Esophagus (tissue), 2 donors: ENCODE measurements at regions not wholly inside any gene's neighbourhood (a gene's known extent, or its start where the extent isn't known, plus 50 kb on each side); places are given as distances from the start of the nearest gene placed in this dataset.

Source experiments
- H3K27ac ChIP-seq, 2 donors: one replicate each; pipeline ENCODE4 v1.5.1; 2013; ENCODE audit warnings: low read depth in 2 of 2, mild to moderate bottlenecking in 2 of 2, inconsistent platforms in 1 of 2, low read length in 1 of 2, moderate library complexity in 1 of 2
- H3K27me3 ChIP-seq, 2 donors: one replicate each; pipeline ENCODE4 v1.6.1; 2013; ENCODE audit warnings: low read length in 2 of 2, control low read depth in 1 of 2, mild to moderate bottlenecking in 1 of 2; ENCODE audit not compliant: insufficient read depth in 2 of 2, control insufficient read depth in 1 of 2
- H3K36me3 ChIP-seq, 2 donors: one replicate each; pipeline ENCODE4 v1.6.1; 2013; ENCODE audit warnings: low read length in 1 of 2; ENCODE audit not compliant: control insufficient read depth in 2 of 2, insufficient read depth in 2 of 2
- H3K4me1 ChIP-seq, 2 donors: one replicate each; pipeline ENCODE4 v1.6.1; 2013; ENCODE audit warnings: low read length in 1 of 2; ENCODE audit not compliant: control insufficient read depth in 2 of 2, insufficient read depth in 2 of 2
- H3K4me3 ChIP-seq, 2 donors: one replicate each; pipeline ENCODE4 v1.5.1; 2013; ENCODE audit warnings: low read length in 2 of 2, mild to moderate bottlenecking in 2 of 2, low read depth in 1 of 2, moderate library complexity in 1 of 2
- H3K9me3 ChIP-seq, 2 donors: one replicate each; pipeline ENCODE4 v1.6.1; 2013; ENCODE audit warnings: mild to moderate bottlenecking in 2 of 2, low read depth in 1 of 2, low read length in 1 of 2, moderate library complexity in 1 of 2; ENCODE audit not compliant: control insufficient read depth in 2 of 2, insufficient read depth in 1 of 2
- WGBS, 2 donors: extraction: QIAGEN DNeasy Blood & Tissue Kit; methylation state at CpG; one replicate each; pipeline ENCODE4 v1.1.7; 2013; 5-methylcytosine and 5-hydroxymethylcytosine counted together
- donor health status: healthy with polysubstance abuse.
- donor health status: Bipolar disorder and iron deficiency.

DNA sequence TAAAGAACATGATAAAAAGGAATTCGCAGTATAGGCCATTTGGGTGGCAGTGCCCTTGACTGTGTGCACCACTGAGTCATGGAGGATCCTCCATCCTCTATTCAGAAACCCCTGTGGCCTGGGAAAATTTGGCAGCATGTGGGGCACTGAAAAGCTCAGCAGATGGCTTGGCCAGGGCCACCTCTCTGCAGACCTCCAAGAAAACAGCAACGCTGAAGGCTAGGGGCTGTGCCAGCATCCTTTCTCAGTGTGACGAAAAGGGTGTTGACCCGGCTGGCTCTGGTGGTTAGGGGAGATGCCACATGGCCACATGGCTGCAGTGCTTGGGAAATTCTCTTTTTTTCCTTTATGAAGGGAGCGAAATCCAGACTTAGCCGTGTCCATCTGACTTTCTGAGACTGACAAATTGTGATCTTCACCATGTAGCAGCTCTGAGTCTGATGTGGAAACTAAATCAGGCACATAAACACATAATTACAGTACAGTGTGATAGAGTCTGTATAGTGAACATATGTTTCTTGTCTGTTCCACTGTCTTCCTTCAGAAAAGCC is 178.0 kb downstream of the KCTD12 start:
- Histone ChIP-seq H3K27ac (no peak overlapping the region), H3K4me3 (no peak overlapping the region), H3K27me3 (no peaks in the 10 kb centered on the region), H3K36me3 (no peaks in the 10 kb centered on the region), H3K9me3 (no peaks in the 10 kb centered on the region), H3K4me1 (no peaks in the 10 kb centered on the region)
- 83 to 85% methylated on average over 6 of the region's 6 CpGs for WGBS, 2 donors

DNA sequence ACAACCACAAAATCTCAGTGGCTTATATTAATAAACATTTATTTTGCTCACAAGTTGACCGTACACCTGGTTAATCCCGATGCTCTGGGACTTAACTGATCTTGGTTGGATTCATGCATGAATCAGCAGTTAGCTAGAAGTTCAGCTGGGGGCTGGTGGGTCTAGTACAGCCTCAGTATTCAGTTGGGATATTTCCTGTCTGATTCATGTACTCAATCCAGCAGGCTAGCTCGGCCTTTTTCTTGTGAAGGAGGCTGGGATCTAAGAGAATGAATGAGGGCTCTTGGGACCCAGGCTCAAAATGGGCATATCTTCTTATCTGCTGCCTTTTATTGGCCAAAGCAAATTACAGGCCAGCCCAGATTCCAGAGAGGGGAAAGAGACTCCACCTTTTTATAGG is 178.8 kb downstream of the KCTD12 start:
- 87 to 89% methylated on average over 3 of the region's 3 CpGs for WGBS, 2 donors
- no peak overlapping the region for H3K4me3 ChIP-seq
- H3K27ac ChIP-seq, result no peak overlapping the region
- no peaks in the 10 kb centered on the region for H3K36me3 ChIP-seq
- H3K4me1 ChIP-seq, result no peaks in the 10 kb centered on the region
- no peaks in the 10 kb centered on the region for H3K9me3 ChIP-seq
- no peaks in the 10 kb centered on the region for H3K27me3 ChIP-seq

DNA sequence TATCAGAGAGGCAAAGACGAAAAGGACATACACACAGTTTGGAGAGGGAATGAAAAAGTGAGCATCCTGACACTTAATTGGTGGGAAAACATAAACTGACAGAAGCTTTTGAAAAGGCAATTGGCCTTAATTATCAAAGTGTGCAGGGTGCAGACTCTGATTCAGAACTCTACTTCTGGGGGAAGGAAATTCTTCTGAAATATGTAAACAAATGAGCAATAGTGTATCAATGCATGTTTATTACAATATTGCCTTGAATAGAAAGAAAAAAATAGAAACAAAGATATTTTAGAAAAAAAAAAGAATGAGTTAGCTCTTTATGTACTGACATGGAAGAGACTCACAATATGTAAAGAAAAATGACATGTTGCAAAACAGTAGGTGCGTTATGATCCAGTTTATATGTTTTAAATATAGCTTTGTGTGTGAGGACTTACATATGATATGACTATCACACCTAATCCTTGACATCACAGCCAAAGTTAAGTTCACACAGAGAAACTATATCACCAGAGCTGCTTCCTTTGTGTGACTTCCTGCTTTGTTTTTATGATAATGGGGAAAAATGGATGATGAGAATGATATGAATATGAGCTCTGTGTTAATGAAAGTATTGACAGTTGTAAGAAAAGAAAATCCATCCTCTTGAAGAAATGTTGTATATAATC is 182.4 kb downstream of the KCTD12 start:
- 62 to 73% methylated on average over 2 of the region's 2 CpGs for WGBS, 2 donors
- Histone ChIP-seq H3K9me3 (no peaks in the 10 kb centered on the region), H3K27ac (no peak overlapping the region), H3K27me3 (no peaks in the 10 kb centered on the region), H3K36me3 (no peaks in the 10 kb centered on the region), H3K4me1 (no peaks in the 10 kb centered on the region), H3K4me3 (no peak overlapping the region)

DNA sequence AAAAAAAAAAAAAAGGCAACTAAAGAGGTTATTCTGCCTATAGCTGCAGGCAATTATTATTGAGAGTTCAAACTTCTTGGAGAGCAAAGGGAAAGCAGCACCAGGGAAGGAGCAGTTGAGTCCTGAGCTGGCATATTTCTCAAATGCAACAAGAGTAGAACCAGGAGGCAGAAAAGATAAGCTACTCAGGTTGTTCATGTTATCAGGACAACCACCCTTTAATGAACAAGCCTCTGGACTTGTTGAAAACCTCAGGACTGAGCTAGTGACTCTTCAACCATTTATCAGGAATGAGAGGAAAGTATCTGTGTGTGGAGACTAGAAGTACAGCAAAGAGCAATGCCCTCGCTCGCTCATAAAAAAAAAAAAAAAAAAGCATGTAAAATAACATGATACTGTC is 183.0 kb downstream of the KCTD12 start:
- no peak overlapping the region for H3K27ac ChIP-seq
- no peaks in the 10 kb centered on the region for H3K27me3 ChIP-seq
- WGBS, 2 donors, result 92 to 99% methylated on average over 2 of the region's 2 CpGs
- H3K36me3 ChIP-seq, result no peaks in the 10 kb centered on the region
- no peak overlapping the region for H3K4me3 ChIP-seq
- H3K9me3 ChIP-seq, result no peaks in the 10 kb centered on the region
- H3K4me1 ChIP-seq, result no peaks in the 10 kb centered on the region

DNA sequence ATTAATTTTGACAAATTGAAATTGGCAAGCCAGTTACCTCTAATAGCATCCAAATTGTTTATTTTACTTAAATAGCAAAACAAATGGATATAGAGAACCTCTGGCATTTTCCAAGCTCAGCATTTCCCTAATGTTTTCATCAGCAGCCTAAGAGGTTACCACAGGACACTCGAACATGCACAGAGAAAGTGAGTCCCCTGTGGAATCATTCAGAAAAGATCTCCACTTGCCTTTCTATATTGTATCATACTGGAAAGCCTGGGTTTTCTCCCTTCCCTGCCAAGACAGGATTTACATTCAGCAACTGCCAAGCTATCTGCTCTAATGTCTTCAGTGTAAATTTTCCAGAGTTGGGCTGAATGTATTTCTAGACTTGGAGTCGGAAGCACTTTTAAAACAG is 188.9 kb downstream of the KCTD12 start:
- 42 to 56% methylated on average over 2 of the region's 2 CpGs for WGBS, 2 donors
- Histone ChIP-seq H3K27ac (no peak overlapping the region), H3K4me3 (no peak overlapping the region), H3K9me3 (no peaks in the 10 kb centered on the region), H3K27me3 (no peaks in the 10 kb centered on the region), H3K36me3 (no peaks in the 10 kb centered on the region), H3K4me1 (no peaks in the 10 kb centered on the region)

DNA sequence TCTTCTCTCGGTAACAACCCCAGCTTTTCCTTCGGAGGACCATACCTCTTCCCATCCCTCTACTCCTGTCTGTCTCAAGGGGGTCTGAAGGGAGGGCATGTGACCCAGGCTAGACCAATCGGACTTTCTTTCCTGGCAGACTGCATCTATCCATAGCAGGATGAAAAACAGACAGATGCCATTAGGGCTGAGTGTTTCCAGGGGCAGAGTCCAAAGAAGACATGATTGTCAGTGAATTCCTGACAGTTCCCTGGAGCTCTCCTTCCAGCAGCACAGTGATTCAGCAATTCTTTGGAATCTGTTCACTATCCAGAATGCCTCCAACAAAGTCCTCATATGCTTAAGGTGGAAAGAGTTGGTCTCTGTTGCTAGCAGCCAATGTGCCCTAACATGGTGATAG is 189.8 kb downstream of the KCTD12 start:
- no peak overlapping the region for H3K27ac ChIP-seq
- WGBS, 2 donors, result 87 to 89% methylated on average over 3 of the region's 3 CpGs
- no peak overlapping the region for H3K4me3 ChIP-seq
- no peaks in the 10 kb centered on the region for H3K36me3 ChIP-seq
- H3K27me3 ChIP-seq, result no peaks in the 10 kb centered on the region
- no peaks in the 10 kb centered on the region for H3K4me1 ChIP-seq
- H3K9me3 ChIP-seq, result no peaks in the 10 kb centered on the region

DNA sequence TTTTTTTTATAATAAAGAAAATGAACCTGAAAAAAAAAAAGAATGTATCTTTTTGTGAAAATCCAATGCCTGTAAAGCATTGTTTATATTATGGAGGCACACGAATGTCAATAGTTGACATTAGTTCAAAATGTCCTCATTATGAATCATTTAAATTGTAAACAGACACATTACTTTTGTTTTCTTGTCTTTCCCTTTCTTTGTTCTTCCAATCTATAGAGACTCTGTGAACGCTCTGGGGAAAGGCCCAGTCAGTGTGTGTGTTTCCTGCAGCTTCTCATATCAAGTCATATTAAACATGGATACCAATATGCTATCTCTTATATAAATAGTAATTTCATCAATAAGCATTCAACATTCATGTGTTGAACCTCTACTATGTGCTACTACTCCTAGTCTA is 193.1 kb downstream of the KCTD12 start:
- Histone ChIP-seq H3K4me1 (no peaks in the 10 kb centered on the region), H3K27ac (no peak overlapping the region), H3K9me3 (no peaks in the 10 kb centered on the region), H3K27me3 (no peaks in the 10 kb centered on the region), H3K36me3 (no peaks in the 10 kb centered on the region), H3K4me3 (no peak overlapping the region)
- WGBS, 2 donors, result 58 to 69% methylated on average over 2 of the region's 2 CpGs

DNA sequence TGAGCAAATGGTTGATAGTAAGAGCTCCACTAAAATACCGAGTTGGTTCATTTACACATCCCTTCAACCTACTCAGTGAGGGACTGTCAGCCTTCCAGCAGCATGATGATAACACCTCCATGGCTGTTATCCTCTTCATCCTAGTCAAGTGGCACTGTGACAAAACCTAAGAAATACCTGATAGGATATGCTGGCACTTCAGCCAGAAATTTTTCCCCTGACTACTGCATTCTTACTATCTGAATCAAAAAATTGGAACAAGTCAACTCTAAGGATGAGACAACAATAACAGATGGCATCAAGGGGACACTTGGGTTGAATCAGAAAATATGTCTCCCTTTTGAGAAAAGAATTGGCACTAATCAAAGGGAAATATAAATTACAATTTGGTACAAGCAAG is 193.9 kb downstream of the KCTD12 start:
- Histone ChIP-seq H3K4me3 (no peak overlapping the region), H3K27ac (no peak overlapping the region), H3K9me3 (no peaks in the 10 kb centered on the region), H3K4me1 (no peaks in the 10 kb centered on the region), H3K36me3 (no peaks in the 10 kb centered on the region), H3K27me3 (no peaks in the 10 kb centered on the region)
- WGBS, 2 donors, result 52 to 70% methylated on average over 1 of the region's 1 CpG

DNA sequence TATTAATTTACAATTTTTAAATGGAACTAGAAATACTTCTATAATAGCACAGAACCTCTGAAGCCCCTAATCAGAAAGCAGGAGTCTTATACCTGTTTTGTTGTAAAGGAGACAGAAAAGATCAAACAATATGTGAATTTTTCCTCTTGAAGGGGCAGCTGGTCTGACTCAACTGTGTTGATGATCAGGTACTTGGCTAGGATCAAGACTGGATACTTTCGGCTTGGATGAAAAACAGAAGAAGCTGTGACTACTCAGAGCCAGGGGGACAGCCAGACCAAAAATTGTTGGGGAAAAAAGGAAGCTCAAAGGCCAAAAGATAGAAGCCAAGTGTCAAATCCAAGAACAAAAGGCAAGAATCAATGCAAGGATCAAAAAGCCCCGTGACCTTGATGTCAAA is 195.6 kb downstream of the KCTD12 start:
- H3K27ac ChIP-seq, result no peak overlapping the region
- 53 to 57% methylated on average over 2 of the region's 2 CpGs for WGBS, 2 donors
- no peaks in the 10 kb centered on the region for H3K36me3 ChIP-seq
- no peaks in the 10 kb centered on the region for H3K4me1 ChIP-seq
- H3K9me3 ChIP-seq, result no peaks in the 10 kb centered on the region
- H3K4me3 ChIP-seq, result no peak overlapping the region
- H3K27me3 ChIP-seq, result no peaks in the 10 kb centered on the region

DNA sequence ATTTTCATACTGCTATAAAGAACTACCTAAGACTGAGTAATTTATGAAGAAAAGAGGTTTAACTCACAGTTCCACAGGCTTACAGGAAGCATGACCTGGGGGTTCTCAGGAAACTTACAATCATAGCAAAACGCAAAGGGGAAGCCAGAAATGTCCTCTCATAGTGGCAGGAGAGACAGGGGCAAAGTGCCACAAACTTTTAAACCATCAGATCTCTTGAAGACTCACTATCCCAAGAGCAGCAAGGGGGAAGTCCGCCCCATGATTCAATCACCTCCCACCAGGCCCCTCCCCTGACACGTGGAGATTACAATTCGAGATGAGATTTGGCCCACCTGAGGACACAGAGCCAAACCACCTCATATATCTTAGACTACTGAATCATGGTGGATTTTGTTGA is 198.7 kb downstream of the KCTD12 start:
- Histone ChIP-seq H3K9me3 (no peaks in the 10 kb centered on the region), H3K27me3 (no peaks in the 10 kb centered on the region), H3K36me3 (no peaks in the 10 kb centered on the region), H3K27ac (no peak overlapping the region), H3K4me1 (no peaks in the 10 kb centered on the region), H3K4me3 (no peak overlapping the region)
- WGBS, 2 donors, result 58 to 60% methylated on average over 4 of the region's 4 CpGs
